Liver (tissue), 8 donors: ENCODE measurements at regions not wholly inside any gene's neighbourhood (a gene's known extent, or its start where the extent isn't known, plus 50 kb on each side); places are given as distances from the start of the nearest gene placed in this dataset.

Experiments used
- DNase-seq: peaks from one replicate; pipeline ENCODE4 v3.0.0-alpha.2; 2017; ENCODE audit warnings: low spot score
- H3K27ac ChIP-seq, 2 donors: one replicate each; pipeline ENCODE4 v1.7.0; 2013; ENCODE audit warnings: inconsistent platforms in 2 of 2, low read length in 2 of 2, control low read depth in 1 of 2, low read depth in 1 of 2, mild to moderate bottlenecking in 1 of 2
- H3K27me3 ChIP-seq, 4 donors: one replicate each; pipeline versions ENCODE4 v1.6.1 to v1.7.0; 2013; ENCODE audit warnings: low read length in 3 of 4, inconsistent platforms in 1 of 4, mild to moderate bottlenecking in 1 of 4, moderate library complexity in 1 of 4; ENCODE audit not compliant: control insufficient read depth in 4 of 4, insufficient read depth in 4 of 4
- H3K36me3 ChIP-seq, 4 donors: one replicate each; pipeline versions ENCODE4 v1.6.1 to v1.7.0; 2013; ENCODE audit warnings: low read length in 3 of 4, mild to moderate bottlenecking in 3 of 4, low read depth in 1 of 4, moderate library complexity in 1 of 4; ENCODE audit not compliant: control insufficient read depth in 4 of 4, insufficient read depth in 3 of 4
- H3K4me1 ChIP-seq, 4 donors: one replicate each; pipeline versions ENCODE4 v1.6.1 to v1.7.0; 2013; ENCODE audit warnings: low read length in 3 of 4, mild to moderate bottlenecking in 3 of 4, moderate library complexity in 1 of 4; ENCODE audit not compliant: control insufficient read depth in 4 of 4, insufficient read depth in 4 of 4
- H3K4me3 ChIP-seq, 3 donors: one replicate each; pipeline versions ENCODE4 v1.6.1 to v1.7.0; 2013; ENCODE audit warnings: low read length in 3 of 3, control low read depth in 1 of 3, low read depth in 1 of 3, mild to moderate bottlenecking in 1 of 3
- H3K9ac ChIP-seq, 2 donors: one replicate each; pipeline ENCODE4 v1.7.0; 2013; ENCODE audit warnings: low read length in 2 of 2, mild to moderate bottlenecking in 2 of 2, moderate library complexity in 2 of 2, control low read depth in 1 of 2, low read depth in 1 of 2
- H3K9me3 ChIP-seq, 4 donors: one replicate each; pipeline versions ENCODE4 v1.6.1 to v1.7.0; 2013; ENCODE audit warnings: low read length in 3 of 4; ENCODE audit not compliant: control insufficient read depth in 4 of 4
- ATF3 ChIP-seq: IDR thresholded peaks from 2 replicates; pipeline ENCODE4 v1.6.1; 2016; ENCODE audit warnings: antibody characterized with exemption
- CTCF ChIP-seq: fragments of 150-350 bp; IDR thresholded peaks from 2 replicates; pipeline ENCODE4 v1.5.1; 2017; ENCODE audit warnings: improper control_type of control experiment, low read depth, low read length; ENCODE audit not compliant: missing input control
- EGR1 ChIP-seq, 2 donors: IDR thresholded peaks; 2 replicates each; pipeline ENCODE4 v1.6.1; 2016 to 2018; ENCODE audit warnings: antibody characterized with exemption in 2 of 2, low read depth in 2 of 2
- FOXA1 ChIP-seq: IDR thresholded peaks from 2 replicates; pipeline ENCODE4 v1.6.1; 2016; ENCODE audit warnings: antibody characterized with exemption
- FOXA2 ChIP-seq: IDR thresholded peaks from 2 replicates; pipeline ENCODE4 v1.6.1; 2016; ENCODE audit warnings: antibody characterized with exemption
- GABPA ChIP-seq, 2 donors: IDR thresholded peaks in 1 of 2; conservative IDR thresholded peaks in 1 of 2; 2 replicates each; pipeline ENCODE4 v1.6.1; 2016; ENCODE audit warnings: antibody characterized with exemption in 2 of 2, mild to moderate bottlenecking in 1 of 2, moderate library complexity in 1 of 2
- HNF4A ChIP-seq, 2 donors: conservative IDR thresholded peaks; 2 replicates each; pipeline ENCODE4 v1.6.1; 2016; ENCODE audit warnings: antibody characterized with exemption in 2 of 2, mild to moderate bottlenecking in 2 of 2
- HNF4G ChIP-seq: IDR thresholded peaks from 2 replicates; pipeline ENCODE4 v1.6.1; 2016; ENCODE audit warnings: antibody characterized with exemption
- JUND ChIP-seq, 2 donors: IDR thresholded peaks; 2 replicates each; pipeline ENCODE4 v1.6.1; 2016; ENCODE audit warnings: antibody characterized with exemption in 2 of 2
- MAX ChIP-seq: IDR thresholded peaks from 2 replicates; pipeline ENCODE4 v1.6.1; 2016; ENCODE audit warnings: antibody characterized with exemption
- NR2F2 ChIP-seq: IDR thresholded peaks from 2 replicates; pipeline ENCODE4 v1.6.1; 2016; ENCODE audit warnings: antibody characterized with exemption
- RAD21 ChIP-seq, 2 donors: IDR thresholded peaks; 2 replicates each; pipeline ENCODE4 v1.6.1; 2016; ENCODE audit warnings: antibody characterized with exemption in 2 of 2, mild to moderate bottlenecking in 2 of 2
- REST ChIP-seq: IDR thresholded peaks from 2 replicates; pipeline ENCODE4 v1.6.1; 2016; ENCODE audit warnings: antibody characterized with exemption, mild to moderate bottlenecking
- RXRA ChIP-seq, 2 donors: IDR thresholded peaks; 2 replicates each; pipeline ENCODE4 v1.6.1; 2017 to 2018; ENCODE audit warnings: antibody characterized with exemption in 2 of 2, mild to moderate bottlenecking in 1 of 2
- SP1 ChIP-seq: IDR thresholded peaks from 2 replicates; pipeline ENCODE4 v1.6.1; 2018; ENCODE audit warnings: antibody characterized with exemption, mild to moderate bottlenecking
- TAF1 ChIP-seq: conservative IDR thresholded peaks from 2 replicates; pipeline ENCODE4 v1.6.1; 2016; ENCODE audit warnings: antibody characterized with exemption, mild to moderate bottlenecking
- YY1 ChIP-seq: IDR thresholded peaks from 2 replicates; pipeline ENCODE4 v1.6.1; 2016; ENCODE audit warnings: antibody characterized with exemption, mild to moderate bottlenecking
- ZBTB33 ChIP-seq: IDR thresholded peaks from 2 replicates; pipeline ENCODE4 v1.6.1; 2016; ENCODE audit warnings: antibody characterized with exemption
- WGBS: extraction: QIAGEN DNeasy Blood & Tissue Kit; methylation state at CpG from one replicate; pipeline ENCODE4 v1.1.7; 2013; 5-methylcytosine and 5-hydroxymethylcytosine counted together
- donor health status: healthy.
- donor health status: healthy.
- donor health status: healthy.
- donor health status: healthy.
- donor health status: healthy.

GRCh38 chr1:2880812-2881295 is 79.4 kb upstream of the TTC34 start:
- Histone ChIP-seq H3K9ac (no peak overlapping the region), H3K9me3 (no peaks in the 10 kb centered on the region), H3K27me3 (peaks cover 0 to 2% (median 0%) of the 10 kb centered on the region in 4 donors), H3K4me1 (no peaks in the 10 kb centered on the region), H3K36me3 (no peaks in the 10 kb centered on the region), H3K4me3 (no peak overlapping the region), H3K27ac (no peak overlapping the region)
- DNase-seq, result no peak
- 87% methylated on average over 15 of the region's 15 CpGs for WGBS
- no peak for TF ChIP-seq REST
- no peak for TF ChIP-seq MAX
- TF ChIP-seq SP1, result no peak
- TF ChIP-seq CTCF, result no peak
- no peak for TF ChIP-seq EGR1 (IDR thresholded peaks at IDR 0.05; ENCODE audit: low read depth in 2 of 2)
- TF ChIP-seq YY1, result no peak
- TF ChIP-seq NR2F2, result no peak
- no peak for TF ChIP-seq RXRA (IDR thresholded peaks at IDR 0.05)
- TF ChIP-seq GABPA (IDR thresholded peaks at IDR 0.05 in 1 of 2, conservative IDR thresholded peaks at IDR 0.05 in 1 of 2), result no peak
- TF ChIP-seq ZBTB33, result no peak
- TF ChIP-seq HNF4A (conservative IDR thresholded peaks at IDR 0.05), result no peak
- no peak for TF ChIP-seq TAF1
- TF ChIP-seq HNF4G, result no peak
- no peak for TF ChIP-seq JUND (IDR thresholded peaks at IDR 0.05)
- no peak for TF ChIP-seq FOXA2
- no peak for TF ChIP-seq RAD21 (IDR thresholded peaks at IDR 0.05)
- TF ChIP-seq FOXA1, result no peak
- TF ChIP-seq ATF3, result no peak
